ENCODE measurements at regions not wholly inside any gene's neighbourhood (a gene's known extent, or its start where the extent isn't known, plus 50 kb on each side); places are given as distances from the start of the nearest gene placed in this dataset.
A peak's percentile ranks its signal among the peaks of the same experiment; 100 is the strongest.

DNA sequence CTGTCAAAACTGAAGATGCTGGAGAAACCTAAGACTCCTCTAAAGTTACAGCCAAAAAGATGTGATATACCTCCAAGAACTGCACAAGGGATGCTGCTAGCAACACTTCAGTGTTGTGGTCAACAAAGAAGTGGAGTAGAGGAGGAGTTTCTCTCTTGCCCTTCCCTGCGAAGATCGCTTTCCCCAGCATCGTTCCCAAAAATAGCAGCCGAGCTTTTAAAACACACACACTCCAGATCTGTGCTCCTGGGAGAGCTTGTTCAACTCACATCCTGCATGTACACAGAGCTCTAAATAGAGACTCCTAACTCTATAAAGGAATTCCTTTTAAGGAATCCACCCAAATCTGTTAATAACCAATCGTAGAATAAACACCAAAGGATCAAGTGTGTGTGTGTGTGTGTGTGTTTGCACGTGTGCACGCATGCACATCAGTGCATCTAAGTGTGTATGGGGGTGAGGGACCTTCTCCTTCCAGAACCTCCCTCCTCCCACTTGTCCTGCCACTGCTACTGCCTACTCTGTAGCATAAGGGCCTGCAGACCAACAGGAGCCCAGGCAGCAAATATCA lies 58.5 kb downstream of the PSMG1 start:
- H3K4me3 ChIP-seq (ENCODE audit: low read depth, poor library complexity, severe bottlenecking) = no peak overlapping the region
- DNase-seq (ENCODE audit: low spot score in 2 of 2) = no peak
- TF ChIP-seq, protein P1, sequence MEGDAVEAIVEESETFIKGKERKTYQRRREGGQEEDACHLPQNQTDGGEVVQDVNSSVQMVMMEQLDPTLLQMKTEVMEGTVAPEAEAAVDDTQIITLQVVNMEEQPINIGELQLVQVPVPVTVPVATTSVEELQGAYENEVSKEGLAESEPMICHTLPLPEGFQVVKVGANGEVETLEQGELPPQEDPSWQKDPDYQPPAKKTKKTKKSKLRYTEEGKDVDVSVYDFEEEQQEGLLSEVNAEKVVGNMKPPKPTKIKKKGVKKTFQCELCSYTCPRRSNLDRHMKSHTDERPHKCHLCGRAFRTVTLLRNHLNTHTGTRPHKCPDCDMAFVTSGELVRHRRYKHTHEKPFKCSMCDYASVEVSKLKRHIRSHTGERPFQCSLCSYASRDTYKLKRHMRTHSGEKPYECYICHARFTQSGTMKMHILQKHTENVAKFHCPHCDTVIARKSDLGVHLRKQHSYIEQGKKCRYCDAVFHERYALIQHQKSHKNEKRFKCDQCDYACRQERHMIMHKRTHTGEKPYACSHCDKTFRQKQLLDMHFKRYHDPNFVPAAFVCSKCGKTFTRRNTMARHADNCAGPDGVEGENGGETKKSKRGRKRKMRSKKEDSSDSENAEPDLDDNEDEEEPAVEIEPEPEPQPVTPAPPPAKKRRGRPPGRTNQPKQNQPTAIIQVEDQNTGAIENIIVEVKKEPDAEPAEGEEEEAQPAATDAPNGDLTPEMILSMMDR (IDR thresholded peaks at IDR 0.05) = no peak
- no peak for TF ChIP-seq POLR2A (IDR thresholded peaks at IDR 0.05)
- 76 to 80% methylated on average over 7 of the region's 7 CpGs for WGBS, 2 donors
- intact Hi-C loops (cut with DNase I; ENCODE audit: low total_unique reads) = no loop called here

DNA sequence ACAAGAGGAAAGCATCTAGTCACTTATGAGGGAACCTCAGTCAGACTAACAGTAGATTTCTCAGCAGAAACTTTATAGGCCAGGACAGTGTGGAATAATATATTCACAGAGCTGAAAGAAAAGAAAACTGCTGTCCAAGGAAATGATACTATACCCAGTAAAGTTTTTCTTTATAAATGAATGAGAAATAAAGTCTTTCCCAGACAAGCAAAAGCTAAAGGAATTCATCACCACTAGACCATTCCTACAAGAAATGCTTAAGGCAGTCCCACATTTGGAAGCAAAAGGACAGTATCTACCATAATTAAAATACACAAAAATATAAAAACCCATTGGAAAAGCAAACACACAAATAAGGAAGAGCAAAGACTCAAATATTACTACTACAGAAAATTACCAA lies 59.9 kb downstream of the PSMG1 start:
- no peak for DNase-seq (ENCODE audit: low spot score in 2 of 2)
- H3K4me3 ChIP-seq (ENCODE audit: low read depth, poor library complexity, severe bottlenecking) = no peak overlapping the region
- TF ChIP-seq, protein P1 (IDR thresholded peaks at IDR 0.05) = no peak
- TF ChIP-seq POLR2A (IDR thresholded peaks at IDR 0.05) = no peak
- intact Hi-C loops (cut with DNase I; ENCODE audit: low total_unique reads) = no loop called here

DNA sequence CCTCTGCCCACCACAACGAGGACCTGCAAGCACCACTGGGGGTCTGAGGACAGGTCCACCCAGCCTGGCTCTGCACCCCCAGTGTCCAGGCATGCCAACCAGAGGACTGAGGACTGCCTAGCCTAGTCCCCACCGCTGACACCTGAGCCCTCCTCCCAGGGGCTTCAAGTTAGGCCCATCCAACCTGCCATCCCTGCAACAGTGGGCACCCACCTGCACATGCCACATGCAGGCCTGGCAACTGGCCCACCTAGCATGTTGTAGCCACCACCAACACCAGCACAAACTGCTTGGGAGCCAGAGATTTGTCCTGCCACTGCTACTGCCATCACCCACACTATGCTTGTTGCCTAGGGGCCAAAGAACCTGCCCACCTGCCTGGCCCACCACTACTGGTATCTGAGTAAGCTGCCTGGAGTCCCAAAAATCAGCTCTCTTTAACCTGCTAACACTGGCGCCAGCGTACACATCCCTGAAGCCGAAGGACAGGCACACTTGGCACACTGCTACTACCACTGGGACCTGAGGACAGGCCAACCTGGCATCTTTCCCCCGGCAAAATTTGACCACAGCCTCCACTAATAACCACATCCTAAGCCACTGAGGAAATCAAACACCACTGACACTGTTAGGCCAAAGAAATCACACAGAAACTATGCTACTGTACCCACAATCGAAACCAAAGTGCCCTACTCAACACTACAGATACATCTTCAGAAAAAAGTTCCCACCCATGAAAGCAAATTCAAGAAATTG lies 61.5 kb downstream of the PSMG1 start:
- 76 to 88% methylated on average over 6 to 7 of the region's 7 CpGs for WGBS, 2 donors
- no peak overlapping the region for H3K4me3 ChIP-seq (ENCODE audit: low read depth, poor library complexity, severe bottlenecking)
- TF ChIP-seq, protein P1 (IDR thresholded peaks at IDR 0.05) = no peak
- TF ChIP-seq POLR2A (IDR thresholded peaks at IDR 0.05) = no peak
- intact Hi-C loops (cut with DNase I; ENCODE audit: low total_unique reads) = no loop called here
- peak in 1 of 2 donors; percentile 76 for DNase-seq (ENCODE audit: low spot score in 2 of 2)

DNA sequence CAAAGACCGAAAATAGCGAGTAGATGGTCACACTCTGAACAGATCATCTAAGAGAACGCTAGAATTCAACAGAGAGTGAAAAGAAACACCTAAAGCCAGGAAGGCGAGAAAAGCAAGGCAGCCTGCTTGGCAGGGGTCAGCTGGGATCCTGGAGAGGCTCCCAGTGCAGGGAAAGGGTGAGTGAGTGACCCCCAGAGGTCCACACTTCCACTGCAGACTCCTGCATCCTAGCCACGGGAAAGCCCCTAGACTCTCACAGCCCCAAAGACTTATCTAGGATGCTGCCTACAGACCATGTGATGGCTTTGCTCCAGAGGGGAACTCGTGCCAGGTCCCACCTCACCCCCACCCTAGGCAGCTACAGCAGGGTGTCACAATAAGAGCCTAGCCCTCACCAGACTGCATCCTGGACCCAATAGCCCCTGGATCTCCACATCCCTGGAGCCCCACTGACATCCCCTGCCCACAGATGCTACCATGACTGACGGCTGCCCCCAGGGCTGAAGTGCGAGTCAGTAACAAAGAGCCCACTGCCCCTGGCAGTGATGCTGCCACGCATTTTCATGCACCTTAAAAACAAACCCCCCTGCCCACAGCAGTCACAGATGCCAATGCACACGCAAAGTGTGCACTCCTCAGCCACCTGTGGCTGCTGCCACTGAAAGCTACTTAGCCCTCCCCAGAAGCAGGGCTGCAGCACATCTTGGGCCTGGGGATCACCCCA lies 62.2 kb downstream of the PSMG1 start:
- TF ChIP-seq, protein P1 (IDR thresholded peaks at IDR 0.05) = no peak
- TF ChIP-seq POLR2A (IDR thresholded peaks at IDR 0.05) = no peak
- peak in 1 of 2 donors; percentile 77 for DNase-seq (ENCODE audit: low spot score in 2 of 2)
- WGBS, 2 donors = 79% methylated on average over 10 of the region's 10 CpGs
- intact Hi-C loops (cut with DNase I; ENCODE audit: low total_unique reads) = no loop called here
- no peak overlapping the region for H3K4me3 ChIP-seq (ENCODE audit: low read depth, poor library complexity, severe bottlenecking)

DNA sequence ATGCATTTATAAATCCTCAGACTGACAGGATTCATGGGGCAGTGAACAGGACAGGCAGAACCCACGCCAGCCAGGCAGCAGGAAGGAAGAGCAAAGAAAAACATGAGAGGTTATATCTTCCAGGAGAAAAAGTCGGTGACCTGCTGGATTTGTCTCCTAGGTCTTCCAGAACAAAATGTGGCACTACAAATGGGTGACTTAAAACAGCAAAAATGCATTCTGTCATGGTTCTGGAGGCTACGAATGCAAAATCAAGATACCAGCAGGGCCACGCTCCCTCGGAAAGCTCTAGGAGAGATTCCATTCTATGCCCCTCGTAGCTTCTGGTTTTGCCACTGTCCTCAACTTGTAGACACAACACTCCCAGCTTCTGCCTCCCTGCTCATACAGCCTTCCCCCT lies 63.4 kb downstream of the PSMG1 start:
- H3K4me3 ChIP-seq (ENCODE audit: low read depth, poor library complexity, severe bottlenecking) = no peak overlapping the region
- TF ChIP-seq, protein P1 (IDR thresholded peaks at IDR 0.05) = no peak
- intact Hi-C loops (cut with DNase I; ENCODE audit: low total_unique reads) = no loop called here
- WGBS, 2 donors = 85 to 87% methylated on average over 6 of the region's 6 CpGs
- peak in 1 of 2 donors; percentile 36 for DNase-seq (ENCODE audit: low spot score in 2 of 2)

Data from lower leg skin (tissue), 4 donors.